GM23338 (cell line): ENCODE measurements at regions not wholly inside any gene's neighbourhood (a gene's known extent, or its start where the extent isn't known, plus 50 kb on each side); places are given as distances from the start of the nearest gene placed in this dataset.

Experiments
- ATAC-seq: fragments of 200-7000 bp; cut with Tn5 transposase; 3 replicates; pipeline ENCODE4 v1.9.1; 2020
- DNase-seq: peaks from one replicate; pipeline ENCODE4 v3.0.0-alpha.2; 2015; ENCODE audit warnings: low spot score
- H2AFZ ChIP-seq: fragments of 200-600 bp; sonication (generic); 2 replicates; pipeline ENCODE4 v1.8.0; 2016; ENCODE audit warnings: antibody characterized with exemption, mild to moderate bottlenecking, moderate library complexity
- H3F3A ChIP-seq: fragments of 200-600 bp; sonication (generic); replicated peaks from 2 replicates; pipeline ENCODE4 v1.8.0; 2017; ENCODE audit warnings: antibody characterized with exemption, mixed run types, low read depth
- H3K27ac ChIP-seq: fragments of 200-600 bp; sonication (generic); 2 replicates; pipeline ENCODE4 v1.6.1; 2016; ENCODE audit warnings: low read depth
- H3K27me3 ChIP-seq: fragments of 200-600 bp; sonication (generic); 2 replicates; pipeline ENCODE4 v1.8.0; 2016; ENCODE audit warnings: mild to moderate bottlenecking, mixed run types, moderate library complexity; ENCODE audit not compliant: insufficient read depth
- H3K36me3 ChIP-seq: fragments of 200-600 bp; sonication (generic); 2 replicates; pipeline ENCODE4 v1.8.0; 2016; ENCODE audit warnings: mild to moderate bottlenecking; ENCODE audit not compliant: insufficient read depth
- H3K4me1 ChIP-seq: fragments of 200-600 bp; sonication (generic); 2 replicates; pipeline ENCODE4 v1.8.0; 2016; ENCODE audit warnings: mild to moderate bottlenecking, moderate library complexity; ENCODE audit not compliant: insufficient read depth
- H3K4me2 ChIP-seq: fragments of 200-600 bp; sonication (generic); 2 replicates; pipeline ENCODE4 v1.7.1; 2017; ENCODE audit warnings: mixed run types
- H3K4me3 ChIP-seq: fragments of 200-600 bp; sonication (generic); 2 replicates; pipeline ENCODE4 v1.6.1; 2016; ENCODE audit warnings: mixed run types
- H3K79me2 ChIP-seq: fragments of 200-600 bp; sonication (generic); replicated peaks from 2 replicates; pipeline ENCODE4 v1.8.0; 2017; ENCODE audit warnings: mild to moderate bottlenecking; ENCODE audit not compliant: insufficient read depth
- H3K9me2 ChIP-seq: fragments of 200-600 bp; sonication (generic); 2 replicates; pipeline ENCODE4 v1.8.0; 2017; ENCODE audit not compliant: insufficient read depth
- H4K20me1 ChIP-seq: fragments of 200-600 bp; sonication (generic); replicated peaks from 2 replicates; pipeline ENCODE4 v1.8.0; 2017; ENCODE audit warnings: mild to moderate bottlenecking; ENCODE audit not compliant: insufficient read depth
- H3K27ac Mint-ChIP-seq: 2 replicates; pipeline ENCODE4 v1.8.0; 2020; ENCODE audit warnings: inconsistent platforms, mild to moderate bottlenecking, moderate library complexity, mixed read lengths
- H3K27me3 Mint-ChIP-seq: 3 replicates; pipeline ENCODE4 v1.8.0; 2022; ENCODE audit warnings: low read depth, mild to moderate bottlenecking, moderate library complexity, mixed read lengths, inconsistent platforms; ENCODE audit not compliant: insufficient read depth, poor library complexity
- H3K36me3 Mint-ChIP-seq: 3 replicates; pipeline ENCODE4 v1.8.0; 2021; ENCODE audit warnings: low read depth, mild to moderate bottlenecking, inconsistent platforms, moderate library complexity, mixed read lengths
- H3K4me1 Mint-ChIP-seq: 3 replicates; pipeline ENCODE4 v1.8.0; 2020; ENCODE audit warnings: mild to moderate bottlenecking, inconsistent platforms, mixed read lengths
- H3K4me3 Mint-ChIP-seq: 3 replicates; pipeline ENCODE4 v1.8.0; 2021; ENCODE audit warnings: moderate library complexity, mild to moderate bottlenecking, inconsistent platforms, mixed read lengths
- H3K9me3 Mint-ChIP-seq: 3 replicates; pipeline ENCODE4 v1.8.0; 2020; ENCODE audit warnings: moderate library complexity, mild to moderate bottlenecking, inconsistent platforms, mixed read lengths
- CREB1 ChIP-seq: fragments of 250-450 bp; sonication (Bioruptor Pico); IDR thresholded peaks from 2 replicates; pipeline ENCODE4 v1.5.0; 2020; ENCODE audit warnings: low read depth, mild to moderate bottlenecking, moderate library complexity
- EZH2phosphoT487 ChIP-seq: fragments of 200-600 bp; sonication (generic); IDR thresholded peaks from one replicate; pipeline ENCODE4 v1.8.1; 2018; ENCODE audit warnings: antibody characterized with exemption; ENCODE audit not compliant: unreplicated experiment
- NANOG ChIP-seq: IDR thresholded peaks from 2 replicates; pipeline ENCODE4 v1.6.1; 2016; ENCODE audit warnings: antibody characterized with exemption, borderline replicate concordance
- POLR2AphosphoS5 ChIP-seq: IDR thresholded peaks from 2 replicates; pipeline ENCODE4 v1.6.1; 2016; ENCODE audit warnings: antibody characterized with exemption, low read depth
- STAT1 ChIP-seq: IDR thresholded peaks from one replicate; pipeline ENCODE4 v1.6.1; 2016; ENCODE audit warnings: antibody characterized with exemption; ENCODE audit not compliant: unreplicated experiment
- ZNF331 ChIP-seq: fragments of 250-450 bp; sonication (Bioruptor Pico); IDR thresholded peaks from 2 replicates; pipeline ENCODE4 v1.5.0; 2020; ENCODE audit warnings: low read depth, mild to moderate bottlenecking, moderate library complexity
- TF ChIP-seq, protein P1 (sequence below), 2 experiments: fragments of 200-600 bp in 1 of 2; sonication (generic) in 1 of 2; conservative IDR thresholded peaks; 2 replicates each; pipeline versions ENCODE4 v1.5.1 to v1.6.1; 2016 to 2017; ENCODE audit warnings: antibody characterized with exemption in 2 of 2, low read depth in 2 of 2, mild to moderate bottlenecking in 2 of 2, moderate library complexity in 1 of 2
- TF ChIP-seq, protein P2 (sequence below): IDR thresholded peaks from 2 replicates; pipeline ENCODE4 v1.6.1; 2016; ENCODE audit warnings: antibody characterized with exemption
- TF ChIP-seq, protein P3 (sequence below): IDR thresholded peaks from one replicate; pipeline ENCODE4 v1.6.1; 2018; ENCODE audit warnings: antibody characterized with exemption; ENCODE audit not compliant: unreplicated experiment

DNA sequence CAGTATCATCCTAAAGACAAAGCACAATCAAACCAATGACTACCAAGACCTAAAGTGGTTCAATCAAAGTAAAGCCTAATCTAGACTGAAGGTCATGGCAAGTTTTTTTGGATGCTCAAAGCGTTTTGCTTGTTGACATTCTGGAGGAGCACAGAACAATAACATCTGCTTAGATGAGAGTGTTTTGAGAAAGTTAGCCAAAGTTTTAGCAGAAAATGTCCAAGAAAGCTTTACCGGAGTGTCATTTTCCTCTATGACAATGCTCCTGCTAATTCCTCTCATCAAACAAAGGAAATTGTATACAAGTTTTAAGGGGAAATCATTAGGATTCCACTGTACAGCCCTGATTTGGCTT, 256.9 kb upstream of the FAT3 start (continued):
- TF ChIP-seq, protein P1, sequence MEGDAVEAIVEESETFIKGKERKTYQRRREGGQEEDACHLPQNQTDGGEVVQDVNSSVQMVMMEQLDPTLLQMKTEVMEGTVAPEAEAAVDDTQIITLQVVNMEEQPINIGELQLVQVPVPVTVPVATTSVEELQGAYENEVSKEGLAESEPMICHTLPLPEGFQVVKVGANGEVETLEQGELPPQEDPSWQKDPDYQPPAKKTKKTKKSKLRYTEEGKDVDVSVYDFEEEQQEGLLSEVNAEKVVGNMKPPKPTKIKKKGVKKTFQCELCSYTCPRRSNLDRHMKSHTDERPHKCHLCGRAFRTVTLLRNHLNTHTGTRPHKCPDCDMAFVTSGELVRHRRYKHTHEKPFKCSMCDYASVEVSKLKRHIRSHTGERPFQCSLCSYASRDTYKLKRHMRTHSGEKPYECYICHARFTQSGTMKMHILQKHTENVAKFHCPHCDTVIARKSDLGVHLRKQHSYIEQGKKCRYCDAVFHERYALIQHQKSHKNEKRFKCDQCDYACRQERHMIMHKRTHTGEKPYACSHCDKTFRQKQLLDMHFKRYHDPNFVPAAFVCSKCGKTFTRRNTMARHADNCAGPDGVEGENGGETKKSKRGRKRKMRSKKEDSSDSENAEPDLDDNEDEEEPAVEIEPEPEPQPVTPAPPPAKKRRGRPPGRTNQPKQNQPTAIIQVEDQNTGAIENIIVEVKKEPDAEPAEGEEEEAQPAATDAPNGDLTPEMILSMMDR (conservative IDR thresholded peaks at IDR 0.05; ENCODE audit: low read depth in 2 of 2) = no peak
- TF ChIP-seq ZNF331 (CRISPR knock-in tag) (no peak), STAT1 (no peak), EZH2phosphoT487 (no peak)

DNA sequence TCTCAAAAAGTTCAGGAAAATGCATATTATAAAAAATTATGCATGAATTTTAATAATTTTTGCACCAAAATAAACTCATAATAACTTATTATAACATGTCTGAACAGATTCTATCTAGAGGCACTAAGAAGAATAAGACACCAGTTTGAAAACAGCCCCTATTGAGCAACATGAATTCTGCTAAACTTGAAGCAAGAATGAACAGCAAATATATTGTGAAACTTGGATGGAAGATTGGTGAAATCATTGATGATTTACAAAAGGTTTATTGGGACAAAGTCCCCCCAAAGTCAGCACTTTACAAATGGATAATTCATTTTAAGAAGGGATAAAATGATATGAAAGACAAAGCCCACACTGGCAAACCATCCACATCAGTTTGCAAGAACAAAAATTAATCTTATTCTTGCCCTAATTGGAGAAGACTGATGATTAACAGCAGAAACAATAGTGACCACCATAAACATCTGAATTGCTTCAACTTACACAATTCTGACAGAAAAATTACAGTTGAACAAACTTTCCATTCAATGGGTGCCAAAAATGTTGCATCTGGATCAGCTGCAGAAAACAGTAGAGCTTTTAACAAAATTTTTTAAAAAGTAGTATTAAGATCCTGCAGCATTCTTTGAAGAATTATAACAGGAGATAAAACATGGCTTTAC, 257.5 kb upstream of the FAT3 start:
- Histone ChIP-seq H3F3A (no peaks in the 10 kb centered on the region), H3K27me3 (no peaks in the 10 kb centered on the region), H2AFZ (no peak overlapping the region), H3K4me3 (no peak overlapping the region), H3K79me2 (no peaks in the 10 kb centered on the region), H3K9me2 (no peaks in the 10 kb centered on the region), H3K36me3 (no peaks in the 10 kb centered on the region), H3K27ac (no peak overlapping the region), H3K4me1 (no peaks in the 10 kb centered on the region), H4K20me1 (no peaks in the 10 kb centered on the region), H3K4me2 (no peak overlapping the region)
- Mint-ChIP-seq H3K27me3 (no peaks in the 10 kb centered on the region), H3K4me3 (no peak overlapping the region), H3K27ac (no peak overlapping the region), H3K9me3 (no peaks in the 10 kb centered on the region), H3K4me1 (peaks cover under 1% of the 10 kb centered on the region; the same call in 1 of the 3 replicates), H3K36me3 (no peaks in the 10 kb centered on the region)
- no peak for ATAC-seq
- no peak for DNase-seq
- TF ChIP-seq, protein P2, sequence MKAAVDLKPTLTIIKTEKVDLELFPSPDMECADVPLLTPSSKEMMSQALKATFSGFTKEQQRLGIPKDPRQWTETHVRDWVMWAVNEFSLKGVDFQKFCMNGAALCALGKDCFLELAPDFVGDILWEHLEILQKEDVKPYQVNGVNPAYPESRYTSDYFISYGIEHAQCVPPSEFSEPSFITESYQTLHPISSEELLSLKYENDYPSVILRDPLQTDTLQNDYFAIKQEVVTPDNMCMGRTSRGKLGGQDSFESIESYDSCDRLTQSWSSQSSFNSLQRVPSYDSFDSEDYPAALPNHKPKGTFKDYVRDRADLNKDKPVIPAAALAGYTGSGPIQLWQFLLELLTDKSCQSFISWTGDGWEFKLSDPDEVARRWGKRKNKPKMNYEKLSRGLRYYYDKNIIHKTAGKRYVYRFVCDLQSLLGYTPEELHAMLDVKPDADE = no peak
- TF ChIP-seq STAT1 = no peak
- TF ChIP-seq CREB1 (CRISPR knock-in tag) = no peak
- TF ChIP-seq, protein P1 (conservative IDR thresholded peaks at IDR 0.05; ENCODE audit: low read depth in 2 of 2) = no peak
- no peak for TF ChIP-seq ZNF331 (CRISPR knock-in tag)
- no peak for TF ChIP-seq POLR2AphosphoS5
- no peak for TF ChIP-seq EZH2phosphoT487
- TF ChIP-seq, protein P3, sequence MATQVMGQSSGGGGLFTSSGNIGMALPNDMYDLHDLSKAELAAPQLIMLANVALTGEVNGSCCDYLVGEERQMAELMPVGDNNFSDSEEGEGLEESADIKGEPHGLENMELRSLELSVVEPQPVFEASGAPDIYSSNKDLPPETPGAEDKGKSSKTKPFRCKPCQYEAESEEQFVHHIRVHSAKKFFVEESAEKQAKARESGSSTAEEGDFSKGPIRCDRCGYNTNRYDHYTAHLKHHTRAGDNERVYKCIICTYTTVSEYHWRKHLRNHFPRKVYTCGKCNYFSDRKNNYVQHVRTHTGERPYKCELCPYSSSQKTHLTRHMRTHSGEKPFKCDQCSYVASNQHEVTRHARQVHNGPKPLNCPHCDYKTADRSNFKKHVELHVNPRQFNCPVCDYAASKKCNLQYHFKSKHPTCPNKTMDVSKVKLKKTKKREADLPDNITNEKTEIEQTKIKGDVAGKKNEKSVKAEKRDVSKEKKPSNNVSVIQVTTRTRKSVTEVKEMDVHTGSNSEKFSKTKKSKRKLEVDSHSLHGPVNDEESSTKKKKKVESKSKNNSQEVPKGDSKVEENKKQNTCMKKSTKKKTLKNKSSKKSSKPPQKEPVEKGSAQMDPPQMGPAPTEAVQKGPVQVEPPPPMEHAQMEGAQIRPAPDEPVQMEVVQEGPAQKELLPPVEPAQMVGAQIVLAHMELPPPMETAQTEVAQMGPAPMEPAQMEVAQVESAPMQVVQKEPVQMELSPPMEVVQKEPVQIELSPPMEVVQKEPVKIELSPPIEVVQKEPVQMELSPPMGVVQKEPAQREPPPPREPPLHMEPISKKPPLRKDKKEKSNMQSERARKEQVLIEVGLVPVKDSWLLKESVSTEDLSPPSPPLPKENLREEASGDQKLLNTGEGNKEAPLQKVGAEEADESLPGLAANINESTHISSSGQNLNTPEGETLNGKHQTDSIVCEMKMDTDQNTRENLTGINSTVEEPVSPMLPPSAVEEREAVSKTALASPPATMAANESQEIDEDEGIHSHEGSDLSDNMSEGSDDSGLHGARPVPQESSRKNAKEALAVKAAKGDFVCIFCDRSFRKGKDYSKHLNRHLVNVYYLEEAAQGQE = no peak
- no peak for TF ChIP-seq NANOG
